Heart left ventricle (tissue), 13 donors: ENCODE measurements at regions not wholly inside any gene's neighbourhood (a gene's known extent, or its start where the extent isn't known, plus 50 kb on each side); places are given as distances from the start of the nearest gene placed in this dataset.

Source experiments
- POLR2A ChIP-seq, 2 donors: fragments of 450-650 bp; IDR thresholded peaks; one replicate each; pipeline ENCODE4 v1.6.1; 2017; ENCODE audit warnings: antibody characterized with exemption in 2 of 2, mild to moderate bottlenecking in 2 of 2, moderate library complexity in 2 of 2
- TF ChIP-seq, protein P1 (sequence below), 12 donors: fragments of 200-600 bp; sonication (generic) in 4 of 12; IDR thresholded peaks; one replicate each; pipeline versions ENCODE4 v1.5.0 to v1.8.0; 2018 to 2022; ENCODE audit warnings: antibody characterized with exemption in 12 of 12, mild to moderate bottlenecking in 5 of 12
- donor health status: ischemic (EF 13 %, LVEDD 7.1; RV severe dilation, severe dysfunction).
- donor health status: DM: no; HTN: yes; CAD: no.
- donor health status: DM: no; HTN: no; CAD: no.
- donor health status: ischemic (EF 25% LVEDD 6.9; RV normal size, moderate dysfunction).
- donor health status: ischemic (EF 25% LVEDD 5.7; RV mildly dilated, moderate dysfunction).
- donor health status: ischemic (EF 35%, LVEDD 5.7; RV mildly dilated, moderate dysfunction).
- donor health status: nonischemic (EF 11% LVEDD 7.7; RV severe dilation, severe dysfunction).
- donor health status: DM: yes; HTN: yes; CAD: no.
- donor health status: PGD.
- donor health status: ischemic (EF 29% LVEDD 5.4; RV normal size, mild dysfunction).
- donor health status: nonischemic (EF 23%, LVEDD 6.1; RV moderate dilation, normal function).

DNA sequence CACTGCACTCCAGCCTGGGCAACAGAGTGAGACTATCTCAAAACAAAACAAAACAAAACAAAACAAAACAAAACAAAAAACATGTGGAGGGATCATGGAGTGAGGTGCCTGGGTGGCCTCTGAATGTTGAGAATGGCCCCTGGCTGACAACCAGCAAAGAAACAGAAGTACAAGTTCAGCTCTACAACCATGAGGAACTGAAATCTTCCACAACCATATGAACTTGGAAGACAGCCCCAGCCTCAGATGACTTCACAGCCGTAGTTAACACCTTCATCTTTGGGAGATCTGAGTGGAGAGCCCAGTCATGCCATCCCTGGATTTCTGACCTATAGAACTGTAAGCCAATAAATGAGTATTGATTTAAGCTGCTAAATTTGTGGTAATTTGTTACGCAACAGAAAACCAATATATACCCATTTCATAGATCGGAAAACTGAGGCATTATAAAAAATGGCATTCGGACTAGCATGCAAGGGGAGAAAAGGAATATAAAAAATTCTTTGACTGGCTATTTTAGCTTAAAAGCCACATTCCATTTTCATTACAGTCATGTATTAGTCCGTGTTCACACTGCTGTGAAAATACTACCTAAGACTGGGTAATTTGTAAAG, 138.7 kb upstream of the RAPGEF2 start:
- TF ChIP-seq, protein P1, sequence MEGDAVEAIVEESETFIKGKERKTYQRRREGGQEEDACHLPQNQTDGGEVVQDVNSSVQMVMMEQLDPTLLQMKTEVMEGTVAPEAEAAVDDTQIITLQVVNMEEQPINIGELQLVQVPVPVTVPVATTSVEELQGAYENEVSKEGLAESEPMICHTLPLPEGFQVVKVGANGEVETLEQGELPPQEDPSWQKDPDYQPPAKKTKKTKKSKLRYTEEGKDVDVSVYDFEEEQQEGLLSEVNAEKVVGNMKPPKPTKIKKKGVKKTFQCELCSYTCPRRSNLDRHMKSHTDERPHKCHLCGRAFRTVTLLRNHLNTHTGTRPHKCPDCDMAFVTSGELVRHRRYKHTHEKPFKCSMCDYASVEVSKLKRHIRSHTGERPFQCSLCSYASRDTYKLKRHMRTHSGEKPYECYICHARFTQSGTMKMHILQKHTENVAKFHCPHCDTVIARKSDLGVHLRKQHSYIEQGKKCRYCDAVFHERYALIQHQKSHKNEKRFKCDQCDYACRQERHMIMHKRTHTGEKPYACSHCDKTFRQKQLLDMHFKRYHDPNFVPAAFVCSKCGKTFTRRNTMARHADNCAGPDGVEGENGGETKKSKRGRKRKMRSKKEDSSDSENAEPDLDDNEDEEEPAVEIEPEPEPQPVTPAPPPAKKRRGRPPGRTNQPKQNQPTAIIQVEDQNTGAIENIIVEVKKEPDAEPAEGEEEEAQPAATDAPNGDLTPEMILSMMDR (IDR thresholded peaks at IDR 0.05), result no peak
- TF ChIP-seq POLR2A (IDR thresholded peaks at IDR 0.05), result no peak
